ENCODE measurements at regions not wholly inside any gene's neighbourhood (a gene's known extent, or its start where the extent isn't known, plus 50 kb on each side); places are given as distances from the start of the nearest gene placed in this dataset.

DNA sequence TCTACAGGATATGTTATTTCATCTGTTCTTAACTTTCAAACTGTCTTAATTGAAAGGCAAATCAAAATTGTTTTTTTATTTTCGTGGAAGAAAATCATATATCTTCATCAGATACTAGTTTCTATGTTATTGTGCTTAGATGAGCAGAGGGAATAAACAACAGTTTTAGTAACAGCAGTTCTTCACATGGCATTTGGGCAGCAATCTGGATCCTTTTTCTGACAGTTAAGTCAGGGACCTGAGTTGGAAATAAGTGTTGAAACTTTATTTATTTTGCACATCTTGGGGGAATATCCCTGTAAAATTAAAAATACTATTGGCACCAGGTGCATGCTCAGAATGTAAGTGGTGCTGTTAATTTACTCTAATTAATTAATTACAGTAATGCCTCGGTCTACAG lies 296.3 kb downstream of the GPAM start:
- Histone ChIP-seq H3K9me3 (ENCODE audit: insufficient read depth, low read depth) (no peaks in the 10 kb centered on the region), H2AFZ (no peak overlapping the region), H3K79me2 (ENCODE audit: low read depth) (no peaks in the 10 kb centered on the region), H3K4me3 (no peak overlapping the region), H3F3A (ENCODE audit: insufficient read depth, low read depth) (no peaks in the 10 kb centered on the region), H3K4me1 (replicated peaks; ENCODE audit: insufficient read depth) (no peaks in the 10 kb centered on the region), H3K4me2 (no peak overlapping the region), H3K27me3 (ENCODE audit: insufficient read depth, low read depth) (no peaks in the 10 kb centered on the region), H3K27ac (no peak overlapping the region), H3K36me3 (ENCODE audit: low read depth) (no peaks in the 10 kb centered on the region), H4K20me1 (ENCODE audit: insufficient read depth) (no peaks in the 10 kb centered on the region), H3K9me2 (ENCODE audit: insufficient read depth) (no peaks in the 10 kb centered on the region)
- no peak for DNase-seq
- intact Hi-C loops (cut with micrococcal nuclease; ENCODE audit: unreplicated experiment), result no loop called here
- ChIA-PET CTCF (no interaction called here), POLR2A (ENCODE audit: unreplicated experiment) (no interaction called here)
- no peak for TF ChIP-seq CTCF (conservative IDR thresholded peaks at IDR 0.05)
- TF ChIP-seq EZH2 (IDR thresholded peaks at IDR 0.05; ENCODE audit: low read depth), result no peak
- no TSS peak for BruUV-seq (replicated peaks)

- Histone ChIP-seq H3K9me3 (ENCODE audit: insufficient read depth, low read depth) (no peaks in the 10 kb centered on the region), H3K27me3 (ENCODE audit: insufficient read depth, low read depth) (no peaks in the 10 kb centered on the region), H3K9me2 (ENCODE audit: insufficient read depth) (no peaks in the 10 kb centered on the region), H3K4me2 (no peak overlapping the region), H2AFZ (no peak overlapping the region), H3K36me3 (ENCODE audit: low read depth) (no peaks in the 10 kb centered on the region), H3F3A (ENCODE audit: insufficient read depth, low read depth) (no peaks in the 10 kb centered on the region), H3K79me2 (ENCODE audit: low read depth) (no peaks in the 10 kb centered on the region), H4K20me1 (ENCODE audit: insufficient read depth) (no peaks in the 10 kb centered on the region), H3K4me3 (no peak overlapping the region), H3K27ac (no peak overlapping the region), H3K4me1 (replicated peaks; ENCODE audit: insufficient read depth) (no peaks in the 10 kb centered on the region)
- no peak for DNase-seq
- POLR2A ChIA-PET (ENCODE audit: unreplicated experiment), result no interaction called here
- intact Hi-C loops (cut with micrococcal nuclease; ENCODE audit: unreplicated experiment), result no loop called here
- TF ChIP-seq EZH2 (IDR thresholded peaks at IDR 0.05; ENCODE audit: low read depth) (no peak), CTCF (conservative IDR thresholded peaks at IDR 0.05) (no peak)
- BruUV-seq (replicated peaks), result no TSS peak
- CTCF ChIA-PET, result no interaction called here
These were observed 293.5 kb downstream of the GPAM start for GRCh38 chr10:111890046-111890445.

- DNase-seq, result no peak
- POLR2A ChIA-PET (ENCODE audit: unreplicated experiment), result no interaction called here
- no peaks in the 10 kb centered on the region for H3K27me3 ChIP-seq (ENCODE audit: insufficient read depth, low read depth)
- H3K4me2 ChIP-seq, result no peak overlapping the region
- no peak overlapping the region for H3K27ac ChIP-seq
- H3K9me2 ChIP-seq (ENCODE audit: insufficient read depth), result no peaks in the 10 kb centered on the region
- no peak overlapping the region for H3K4me3 ChIP-seq
- no peak overlapping the region for H2AFZ ChIP-seq
- no peaks in the 10 kb centered on the region for H3K9me3 ChIP-seq (ENCODE audit: insufficient read depth, low read depth)
- CTCF ChIA-PET, result no interaction called here
- H3K79me2 ChIP-seq (ENCODE audit: low read depth), result no peaks in the 10 kb centered on the region
- TF ChIP-seq EZH2 (IDR thresholded peaks at IDR 0.05; ENCODE audit: low read depth) (no peak), CTCF (conservative IDR thresholded peaks at IDR 0.05) (no peak)
- intact Hi-C loops (cut with micrococcal nuclease; ENCODE audit: unreplicated experiment), result no loop called here
- no TSS peak for BruUV-seq (replicated peaks)
- no peaks in the 10 kb centered on the region for H3K4me1 ChIP-seq (replicated peaks; ENCODE audit: insufficient read depth)
- no peaks in the 10 kb centered on the region for H3F3A ChIP-seq (ENCODE audit: insufficient read depth, low read depth)
- no peaks in the 10 kb centered on the region for H4K20me1 ChIP-seq (ENCODE audit: insufficient read depth)
- H3K36me3 ChIP-seq (ENCODE audit: low read depth), result no peaks in the 10 kb centered on the region
These were observed 267.6 kb downstream of the GPAM start for GRCh38 chr10:111916011-111916410.
